H1 (cell line): ENCODE measurements at regions not wholly inside any gene's neighbourhood (a gene's known extent, or its start where the extent isn't known, plus 50 kb on each side); places are given as distances from the start of the nearest gene placed in this dataset.

ENCODE experiments used
- CTCF ChIA-PET: fragments of 300-600 bp; sonication (Branson Sonifier 250); formaldehyde crosslinking; loops from one replicate; lab custom pipeline; 2021; ENCODE audit not compliant: partially characterized antibody; lab: Charles Lee
- POLR2A ChIA-PET: fragments of 300-600 bp; sonication (Branson Sonifier 250); formaldehyde crosslinking; loops from one replicate; lab custom pipeline; 2021; ENCODE audit warnings: inconsistent platforms; ENCODE audit not compliant: partially characterized antibody; lab: Charles Lee
- DNase-seq, 2 experiments: peaks; one replicate each; pipeline versions ENCODE4 v3.0.0 to v3.0.0-alpha.2; 2010 to 2022; ENCODE audit warnings: low spot score in 2 of 2, low read depth in 1 of 2, mixed read lengths in 1 of 2
- FAIRE-seq: peaks from 2 replicates; lab custom pipeline; 2011; peaks lifted over from hg19 to GRCh38; lab: Jason Lieb, UNC
- H2AFZ ChIP-seq: 2 replicates; pipeline ENCODE4 v1.8.1; 2012; ENCODE audit warnings: low read length, inconsistent platforms
- H2AK5ac ChIP-seq: 2 replicates; pipeline ENCODE4 v1.6.1; 2013; ENCODE audit warnings: low read depth, low read length
- H2BK120ac ChIP-seq: replicated peaks from 2 replicates; pipeline ENCODE3; 2013; ENCODE audit warnings: low read depth, low read length, inconsistent platforms
- H2BK12ac ChIP-seq: 2 replicates; pipeline ENCODE4 v1.6.1; 2013; ENCODE audit warnings: low read depth, low read length
- H2BK15ac ChIP-seq: 2 replicates; pipeline ENCODE4 v1.6.1; 2013; ENCODE audit warnings: low read length
- H2BK20ac ChIP-seq: 2 replicates; pipeline ENCODE4 v1.6.1; 2013; ENCODE audit warnings: low read length
- H2BK5ac ChIP-seq: 2 replicates; pipeline ENCODE4 v1.6.1; 2013; ENCODE audit warnings: low read depth, low read length
- H3K14ac ChIP-seq: 2 replicates; pipeline ENCODE4 v1.6.1; 2013; ENCODE audit warnings: inconsistent platforms; ENCODE audit not compliant: insufficient read length
- H3K18ac ChIP-seq: 2 replicates; pipeline ENCODE4 v1.6.1; 2013; ENCODE audit warnings: low read length; ENCODE audit errors: extremely low read depth
- H3K23ac ChIP-seq: 2 replicates; pipeline ENCODE4 v1.6.1; 2013; ENCODE audit warnings: inconsistent platforms; ENCODE audit not compliant: insufficient read length
- H3K23me2 ChIP-seq: 2 replicates; pipeline ENCODE4 v1.6.1; 2013; ENCODE audit warnings: low read depth, low read length
- H3K27ac ChIP-seq: 2 replicates; pipeline ENCODE4 v1.6.1; 2011; ENCODE audit warnings: low read depth, low read length, inconsistent platforms
- H3K27me3 ChIP-seq, 4 experiments: replicated peaks in 1 of 4; 1 replicate in 1 of 4; 2 replicates in 3 of 4; pipeline versions ENCODE4 v1.6.1 to v1.8.1; 2011 to 2013; ENCODE audit warnings: low read length in 3 of 4, mild to moderate bottlenecking in 3 of 4, inconsistent platforms in 2 of 4, mixed read lengths in 2 of 4, moderate library complexity in 1 of 4; ENCODE audit not compliant: control insufficient read depth in 3 of 4, insufficient read depth in 3 of 4; ENCODE audit errors: extremely low read depth in 1 of 4
- H3K36me3 ChIP-seq, 4 experiments: 2 replicates each; pipeline versions ENCODE4 v1.6.1 to v1.8.1; 2011 to 2013; ENCODE audit warnings: mild to moderate bottlenecking in 4 of 4, low read length in 3 of 4, moderate library complexity in 2 of 4, control low read depth in 1 of 4, inconsistent platforms in 1 of 4; ENCODE audit not compliant: insufficient read depth in 4 of 4, control insufficient read depth in 2 of 4
- H3K4ac ChIP-seq: replicated peaks from 2 replicates; pipeline ENCODE3; 2013; ENCODE audit warnings: low read length, low read depth, mixed read lengths, inconsistent platforms; ENCODE audit not compliant: insufficient read length
- H3K4me1 ChIP-seq, 4 experiments: replicated peaks in 1 of 4; 1 replicate in 1 of 4; 2 replicates in 3 of 4; pipeline versions ENCODE4 v1.6.1 to v1.8.1; 2011 to 2013; ENCODE audit warnings: low read length in 3 of 4, inconsistent platforms in 2 of 4, mixed read lengths in 1 of 4; ENCODE audit not compliant: insufficient read depth in 4 of 4, control insufficient read depth in 3 of 4
- H3K4me2 ChIP-seq, 2 experiments: 2 replicates each; pipeline versions ENCODE4 v1.6.1 to v1.8.1; 2011 to 2013; ENCODE audit warnings: low read depth in 2 of 2, low read length in 2 of 2, control low read depth in 1 of 2, inconsistent platforms in 1 of 2, mild to moderate bottlenecking in 1 of 2; ENCODE audit not compliant: insufficient read depth in 1 of 2
- H3K4me3 ChIP-seq, 4 experiments: fragments of 200-600, 300-600 bp in 1 of 4; sonication (generic), shearing (Covaris generic), sonication (Bioruptor Twin) in 1 of 4; 2 replicates each; pipeline versions ENCODE4 v1.5.1 to v1.8.1; 2011 to 2016; ENCODE audit warnings: low read length in 4 of 4, low read depth in 3 of 4, control low read depth in 2 of 4, inconsistent platforms in 2 of 4, mild to moderate bottlenecking in 2 of 4, mixed read lengths in 1 of 4, moderate library complexity in 1 of 4; ENCODE audit not compliant: insufficient read depth in 2 of 4; ENCODE audit errors: extremely low read depth in 1 of 4
- H3K56ac ChIP-seq: replicated peaks from 2 replicates; pipeline ENCODE3; 2013; ENCODE audit warnings: low read depth, mild to moderate bottlenecking, mixed read lengths, low read length, inconsistent platforms; ENCODE audit not compliant: insufficient read length
- H3K79me1 ChIP-seq: 2 replicates; pipeline ENCODE4 v1.6.1; 2013; ENCODE audit warnings: low read depth, low read length, control low read depth
- H3K79me2 ChIP-seq, 2 experiments: 2 replicates each; pipeline versions ENCODE4 v1.6.1 to v1.8.1; 2012 to 2013; ENCODE audit warnings: low read length in 2 of 2, mild to moderate bottlenecking in 2 of 2, inconsistent platforms in 1 of 2; ENCODE audit not compliant: insufficient read depth in 2 of 2, control insufficient read depth in 1 of 2
- H3K9ac ChIP-seq, 4 experiments: replicated peaks in 1 of 4; 1 replicate in 1 of 4; 2 replicates in 3 of 4; pipeline versions ENCODE4 v1.6.1 to v1.8.1; 2011 to 2013; ENCODE audit warnings: low read depth in 3 of 4, low read length in 3 of 4, control low read depth in 2 of 4, mild to moderate bottlenecking in 2 of 4, moderate library complexity in 2 of 4, inconsistent platforms in 1 of 4; ENCODE audit errors: extremely low read depth in 1 of 4
- H3K9me3 ChIP-seq, 2 experiments: 2 replicates each; pipeline versions ENCODE4 v1.6.1 to v1.8.1; 2012 to 2013; ENCODE audit warnings: mild to moderate bottlenecking in 2 of 2, moderate library complexity in 2 of 2, control low read depth in 1 of 2, inconsistent platforms in 1 of 2, low read depth in 1 of 2, low read length in 1 of 2, mixed read lengths in 1 of 2; ENCODE audit not compliant: insufficient read depth in 2 of 2
- H4K20me1 ChIP-seq, 2 experiments: replicated peaks in 1 of 2; 2 replicates each; pipeline versions ENCODE3 to v1.8.1; 2011 to 2013; ENCODE audit warnings: inconsistent platforms in 2 of 2, low read length in 2 of 2, mild to moderate bottlenecking in 1 of 2; ENCODE audit not compliant: insufficient read depth in 2 of 2, control insufficient read depth in 1 of 2
- H4K5ac ChIP-seq: 2 replicates; pipeline ENCODE4 v1.6.1; 2013; ENCODE audit warnings: low read length, low read depth, mixed read lengths, inconsistent platforms; ENCODE audit not compliant: insufficient read length
- H4K8ac ChIP-seq: 2 replicates; pipeline ENCODE4 v1.8.0; 2013; ENCODE audit warnings: mild to moderate bottlenecking, moderate library complexity, low read length, inconsistent platforms; ENCODE audit not compliant: insufficient read depth; ENCODE audit errors: extremely low read depth
- H4K91ac ChIP-seq: replicated peaks from 2 replicates; pipeline ENCODE3; 2013; ENCODE audit warnings: low read length, mixed read lengths, inconsistent platforms; ENCODE audit not compliant: insufficient read length
- ASH2L ChIP-seq: fragments of 200-600, 300-600 bp; sonication (generic); IDR thresholded peaks from one replicate; pipeline ENCODE4 v1.7.1; 2017; ENCODE audit warnings: low read length
- BCL11A ChIP-seq, 2 experiments: IDR thresholded peaks; one replicate each; pipeline ENCODE4 v1.6.1; 2011; ENCODE audit warnings: low read depth in 2 of 2, low read length in 2 of 2, mild to moderate bottlenecking in 2 of 2
- CHD1 ChIP-seq: IDR thresholded peaks from 2 replicates; pipeline ENCODE4 v1.6.1; 2012; ENCODE audit warnings: low read depth, low read length, improper control_type of control experiment
- CTBP2 ChIP-seq: IDR thresholded peaks from 2 replicates; pipeline ENCODE4 v1.7.0; 2011; ENCODE audit warnings: borderline replicate concordance, mild to moderate bottlenecking, moderate library complexity, mixed read lengths, low read length; ENCODE audit not compliant: insufficient read depth, insufficient read length
- FOSL1 ChIP-seq: IDR thresholded peaks from 2 replicates; pipeline ENCODE4 v1.6.1; 2011; ENCODE audit warnings: mild to moderate bottlenecking, low read depth, low read length, moderate library complexity; ENCODE audit not compliant: insufficient read depth
- JUN ChIP-seq: IDR thresholded peaks from 2 replicates; pipeline ENCODE4 v1.6.1; 2011; ENCODE audit warnings: low read depth, mild to moderate bottlenecking, improper control_type of control experiment, low read length
- MAFK ChIP-seq: IDR thresholded peaks from 2 replicates; pipeline ENCODE4 v1.6.1; 2012; ENCODE audit warnings: low read depth, mild to moderate bottlenecking, improper control_type of control experiment, low read length
- POLR2A ChIP-seq, 2 experiments: IDR thresholded peaks; 1 replicate in 1 of 2; 2 replicates in 1 of 2; pipeline ENCODE4 v1.6.1; 2011; ENCODE audit warnings: low read depth in 2 of 2, low read length in 2 of 2, mild to moderate bottlenecking in 2 of 2; ENCODE audit errors: control extremely low read depth in 1 of 2
- POU5F1 ChIP-seq: IDR thresholded peaks from 2 replicates; pipeline ENCODE4 v1.6.1; 2011; ENCODE audit warnings: low read depth, mild to moderate bottlenecking, low read length, moderate library complexity
- RBBP5 ChIP-seq: IDR thresholded peaks from 2 replicates; pipeline ENCODE4 v1.7.1; 2012; ENCODE audit warnings: low read depth, mild to moderate bottlenecking, inconsistent platforms, low read length, moderate library complexity, borderline replicate concordance
- RNF2 ChIP-seq: fragments of 200-900, 300-1000 bp; sonication (generic); IDR thresholded peaks from 2 replicates; pipeline ENCODE4 v1.7.1; 2016; ENCODE audit warnings: borderline replicate concordance, low read depth, mild to moderate bottlenecking, antibody characterized with exemption, low read length; ENCODE audit not compliant: poor library complexity, severe bottlenecking; ENCODE audit errors: missing control alignments
- SAP30 ChIP-seq: fragments of 300-600 bp; sonication (generic); IDR thresholded peaks from 2 replicates; pipeline ENCODE4 v1.7.1; 2012; ENCODE audit warnings: low read length, moderate library complexity, mild to moderate bottlenecking, inconsistent platforms; ENCODE audit not compliant: insufficient read depth, insufficient replicate concordance
- SP2 ChIP-seq: IDR thresholded peaks from 2 replicates; pipeline ENCODE4 v1.6.1; 2012; ENCODE audit warnings: mild to moderate bottlenecking, low read length, inconsistent platforms
- YY1 ChIP-seq: IDR thresholded peaks from 2 replicates; pipeline ENCODE4 v1.6.1; 2011; ENCODE audit warnings: low read depth, mild to moderate bottlenecking, low read length
- WGBS, 2 experiments: shearing (Covaris generic) in 1 of 2; methylation state at CpG; one replicate each; pipeline versions ENCODE4 v1.1.6 to v1.1.7; 2013 to 2015; ENCODE audit warnings: low lambda C conversion rate in 2 of 2, mixed read lengths in 2 of 2, inconsistent platforms in 1 of 2, low coverage in 1 of 2, missing lambda C conversion rate in 1 of 2; ENCODE audit not compliant: insufficient replicate concordance in 2 of 2, insufficient coverage in 1 of 2, insufficient read length in 1 of 2; ENCODE audit errors: extremely low coverage in 1 of 2, missing lambda C conversion rate in 1 of 2; 5-methylcytosine and 5-hydroxymethylcytosine counted together

GRCh38 chr1:187921426-187921825, 1092.7 kb downstream of the PLA2G4A start (continued):
- TF ChIP-seq POU5F1 = no peak
- TF ChIP-seq, all 59 proteins: peak for 0

DNA sequence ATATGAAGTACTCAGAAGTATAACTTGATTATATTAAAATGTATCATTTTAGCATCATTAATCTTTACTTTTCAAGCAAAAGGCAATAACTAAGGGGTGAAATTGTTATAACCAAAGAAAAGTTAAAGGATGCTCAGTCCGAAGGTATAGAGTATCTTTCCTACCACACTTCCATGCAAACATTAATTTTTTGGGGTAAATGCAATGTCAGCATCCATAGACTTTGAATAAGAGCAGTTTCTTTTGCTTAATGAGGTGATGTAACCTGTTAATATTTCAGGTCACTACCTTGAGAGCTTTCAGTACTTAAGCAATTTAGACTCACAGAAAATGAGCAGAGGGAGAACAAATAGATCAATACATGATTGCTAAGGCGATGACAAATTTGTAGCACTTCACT, 1093.5 kb downstream of the PLA2G4A start:
- H2BK15ac ChIP-seq = no peak overlapping the region
- WGBS, 2 experiments = 94% methylated on average over 2 of the region's 2 CpGs; no CpG with 5 or more reads in 1 of the 2 experiments
- H3K23me2 ChIP-seq = no peaks in the 10 kb centered on the region
- no peaks in the 10 kb centered on the region for H3K9me3 ChIP-seq
- H3K4me3 ChIP-seq = no peak overlapping the region
- H2BK12ac ChIP-seq = no peak overlapping the region
- no peak for FAIRE-seq
- ChIA-PET CTCF (no interaction called here), POLR2A (no interaction called here)
- H3K9ac ChIP-seq = no peak overlapping the region
- no peak overlapping the region for H3K56ac ChIP-seq
- H2AFZ ChIP-seq = no peak overlapping the region
- no peak overlapping the region for H2BK5ac ChIP-seq
- no peak overlapping the region for H3K27ac ChIP-seq
- H3K14ac ChIP-seq = no peak overlapping the region
- no peak overlapping the region for H4K8ac ChIP-seq
- H3K18ac ChIP-seq = no peak overlapping the region
- no peaks in the 10 kb centered on the region for H4K20me1 ChIP-seq
- H4K91ac ChIP-seq = no peak overlapping the region
- H4K5ac ChIP-seq = no peak overlapping the region
- H3K23ac ChIP-seq = no peak overlapping the region
- no peak overlapping the region for H2BK20ac ChIP-seq
- no peaks in the 10 kb centered on the region for H3K27me3 ChIP-seq
- H2AK5ac ChIP-seq = no peak overlapping the region
- H3K4me1 ChIP-seq = no peaks in the 10 kb centered on the region
- no peaks in the 10 kb centered on the region for H3K79me1 ChIP-seq
- no peaks in the 10 kb centered on the region for H3K79me2 ChIP-seq
- no peak overlapping the region for H3K4me2 ChIP-seq
- no peak overlapping the region for H2BK120ac ChIP-seq
- no peak for TF ChIP-seq JUN
- TF ChIP-seq SAP30 = no peak
- TF ChIP-seq CTBP2 = no peak
- TF ChIP-seq SP2 = no peak
- TF ChIP-seq RNF2 = no peak
- no peak for TF ChIP-seq CHD1
- TF ChIP-seq ASH2L = no peak
- no peak for TF ChIP-seq YY1
- TF ChIP-seq BCL11A (IDR thresholded peaks at IDR 0.05; ENCODE audit: low read depth in 2 of 2, low read length in 2 of 2) = no peak
- no peak for TF ChIP-seq FOSL1
- no peak for TF ChIP-seq POLR2A (IDR thresholded peaks at IDR 0.05; ENCODE audit: control extremely low read depth in 1 of 2, low read depth in 2 of 2, low read length in 2 of 2)
- TF ChIP-seq MAFK = no peak
- no peak for TF ChIP-seq RBBP5
- TF ChIP-seq, all 59 proteins: peak for 0
- Histone ChIP-seq H3K36me3 (no peaks in the 10 kb centered on the region), H3K4ac (no peak overlapping the region)
- no peak for DNase-seq
